CD4-positive, alpha-beta T cell (primary cell): ENCODE measurements at regions not wholly inside any gene's neighbourhood (a gene's known extent, or its start where the extent isn't known, plus 50 kb on each side); places are given as distances from the start of the nearest gene placed in this dataset.

ENCODE experiments used
- ATAC-seq: fragments of 200-7000 bp; cut with Tn5 transposase; one replicate; pipeline ENCODE4 v1.10.0; 2022; ENCODE audit warnings: mild to moderate bottlenecking; ENCODE audit not compliant: poor library complexity
- CTCF ChIA-PET: fragments of 350-600 bp; sonication (Branson Sonifier 250); formaldehyde crosslinking; loops from one replicate; lab custom pipeline; 2021; ENCODE audit warnings: antibody characterized with exemption, inconsistent platforms; lab: Charles Lee
- POLR2A ChIA-PET: fragments of 350-600 bp; sonication (Branson Sonifier 250); formaldehyde crosslinking; loops from one replicate; lab custom pipeline; 2021; ENCODE audit warnings: antibody characterized with exemption, inconsistent platforms; lab: Charles Lee
- DNase-seq, 14 experiments: peaks; one replicate each; pipeline ENCODE4 v3.0.0-alpha.2; 2013 to 2020; ENCODE audit warnings: mixed read lengths in 2 of 14
- H3K27ac ChIP-seq, 2 donors: one replicate each; pipeline versions ENCODE4 v1.5.1 to v1.7.0; 2013; ENCODE audit warnings: low read length in 2 of 2, low read depth in 1 of 2, mild to moderate bottlenecking in 1 of 2
- H3K27me3 ChIP-seq, 2 experiments: 1 replicate in 1 of 2; 2 replicates in 1 of 2; pipeline versions ENCODE4 v1.6.1 to v1.7.0; 2013; ENCODE audit warnings: low read length in 2 of 2, control low read depth in 1 of 2, mild to moderate bottlenecking in 1 of 2, moderate library complexity in 1 of 2; ENCODE audit not compliant: insufficient read depth in 2 of 2, control insufficient read depth in 1 of 2
- H3K36me3 ChIP-seq: one replicate; pipeline ENCODE4 v1.6.1; 2013; ENCODE audit warnings: low read length, control low read depth; ENCODE audit not compliant: insufficient read depth
- H3K4me1 ChIP-seq: one replicate; pipeline ENCODE4 v1.6.1; 2013; ENCODE audit warnings: low read length, control low read depth; ENCODE audit not compliant: insufficient read depth
- H3K4me3 ChIP-seq: one replicate; pipeline ENCODE4 v1.5.1; 2013; ENCODE audit warnings: mild to moderate bottlenecking, low read length, moderate library complexity
- H3K9me3 ChIP-seq, 2 experiments: 1 replicate in 1 of 2; 2 replicates in 1 of 2; pipeline versions ENCODE4 v1.6.1 to v1.7.0; 2013; ENCODE audit warnings: low read length in 2 of 2, mild to moderate bottlenecking in 2 of 2, control low read depth in 1 of 2, moderate library complexity in 1 of 2; ENCODE audit not compliant: control insufficient read depth in 1 of 2, insufficient read depth in 1 of 2
- H3K27ac Mint-ChIP-seq: one replicate; pipeline ENCODE4 v1.8.0; 2020; ENCODE audit warnings: mixed read lengths
- H3K27me3 Mint-ChIP-seq: one replicate; pipeline ENCODE4 v1.8.0; 2021; ENCODE audit warnings: mixed read lengths
- H3K36me3 Mint-ChIP-seq: one replicate; pipeline ENCODE4 v1.8.0; 2021; ENCODE audit warnings: low read depth, mixed read lengths
- H3K4me1 Mint-ChIP-seq: one replicate; pipeline ENCODE4 v1.8.0; 2021; ENCODE audit warnings: low read depth, mixed read lengths
- H3K4me3 Mint-ChIP-seq: one replicate; pipeline ENCODE4 v1.8.0; 2020; ENCODE audit warnings: mild to moderate bottlenecking, mixed read lengths
- H3K9me3 Mint-ChIP-seq: one replicate; pipeline ENCODE4 v1.8.0; 2020; ENCODE audit warnings: mixed read lengths
- intact Hi-C, 2 experiments: fragments of 100-400 bp; cut with DNase I in 1 of 2; cut with micrococcal nuclease in 1 of 2; formaldehyde crosslinking; loops; one replicate each; pipeline versions ENCODE4 v1.15.1 to v1.9.0; 2023 to 2025; cut with DNase I, micrococcal nuclease
- TF ChIP-seq, protein P1 (sequence below): fragments of 200-600 bp; IDR thresholded peaks from one replicate; pipeline ENCODE4 v1.8.0; 2022; ENCODE audit warnings: antibody characterized with exemption, mild to moderate bottlenecking

DNA sequence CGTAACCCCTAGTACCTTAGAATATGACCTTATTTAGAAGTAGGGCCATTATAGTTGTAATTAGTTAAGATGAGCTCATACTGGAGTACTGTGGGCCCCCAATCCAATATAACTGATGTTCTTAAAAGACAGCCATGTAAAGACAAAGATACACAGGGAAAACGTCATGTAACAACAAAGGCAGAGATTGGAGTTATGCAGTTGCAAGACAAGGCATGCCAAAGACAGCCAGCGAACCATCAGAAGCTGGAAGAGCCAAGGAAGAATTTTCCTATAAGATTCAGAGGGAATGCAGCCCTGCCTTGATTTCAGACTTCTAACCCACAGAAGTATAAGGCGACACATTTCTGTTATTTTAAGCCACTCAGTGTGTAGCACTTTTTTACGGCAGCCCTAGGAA, 55.9 kb upstream of the TLK1 start:
- ATAC-seq (no peak), DNase-seq (no peak)
- H3K36me3 Mint-ChIP-seq: no peaks in the 10 kb centered on the region
- intact Hi-C loops: loop anchor here in 1 of 2 experiments (5.0 kb wide), 1 partner anchor 61 kb away; no protein-coding TSS in a partner anchor
- Histone ChIP-seq H3K27ac (no peak overlapping the region), H3K9me3 (no peaks in the 10 kb centered on the region), H3K4me3 (no peak overlapping the region), H3K4me1 (peaks cover 4% of the 10 kb centered on the region), H3K27me3 (no peaks in the 10 kb centered on the region), H3K36me3 (no peaks in the 10 kb centered on the region)
- POLR2A ChIA-PET: no interaction called here
- no peaks in the 10 kb centered on the region for H3K9me3 Mint-ChIP-seq
- no peaks in the 10 kb centered on the region for H3K27me3 Mint-ChIP-seq
- CTCF ChIA-PET: no interaction called here
- H3K4me3 Mint-ChIP-seq: no peak overlapping the region
- H3K4me1 Mint-ChIP-seq: peaks cover 6% of the 10 kb centered on the region
- no peak overlapping the region for H3K27ac Mint-ChIP-seq
- TF ChIP-seq, protein P1, sequence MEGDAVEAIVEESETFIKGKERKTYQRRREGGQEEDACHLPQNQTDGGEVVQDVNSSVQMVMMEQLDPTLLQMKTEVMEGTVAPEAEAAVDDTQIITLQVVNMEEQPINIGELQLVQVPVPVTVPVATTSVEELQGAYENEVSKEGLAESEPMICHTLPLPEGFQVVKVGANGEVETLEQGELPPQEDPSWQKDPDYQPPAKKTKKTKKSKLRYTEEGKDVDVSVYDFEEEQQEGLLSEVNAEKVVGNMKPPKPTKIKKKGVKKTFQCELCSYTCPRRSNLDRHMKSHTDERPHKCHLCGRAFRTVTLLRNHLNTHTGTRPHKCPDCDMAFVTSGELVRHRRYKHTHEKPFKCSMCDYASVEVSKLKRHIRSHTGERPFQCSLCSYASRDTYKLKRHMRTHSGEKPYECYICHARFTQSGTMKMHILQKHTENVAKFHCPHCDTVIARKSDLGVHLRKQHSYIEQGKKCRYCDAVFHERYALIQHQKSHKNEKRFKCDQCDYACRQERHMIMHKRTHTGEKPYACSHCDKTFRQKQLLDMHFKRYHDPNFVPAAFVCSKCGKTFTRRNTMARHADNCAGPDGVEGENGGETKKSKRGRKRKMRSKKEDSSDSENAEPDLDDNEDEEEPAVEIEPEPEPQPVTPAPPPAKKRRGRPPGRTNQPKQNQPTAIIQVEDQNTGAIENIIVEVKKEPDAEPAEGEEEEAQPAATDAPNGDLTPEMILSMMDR: no peak

DNA sequence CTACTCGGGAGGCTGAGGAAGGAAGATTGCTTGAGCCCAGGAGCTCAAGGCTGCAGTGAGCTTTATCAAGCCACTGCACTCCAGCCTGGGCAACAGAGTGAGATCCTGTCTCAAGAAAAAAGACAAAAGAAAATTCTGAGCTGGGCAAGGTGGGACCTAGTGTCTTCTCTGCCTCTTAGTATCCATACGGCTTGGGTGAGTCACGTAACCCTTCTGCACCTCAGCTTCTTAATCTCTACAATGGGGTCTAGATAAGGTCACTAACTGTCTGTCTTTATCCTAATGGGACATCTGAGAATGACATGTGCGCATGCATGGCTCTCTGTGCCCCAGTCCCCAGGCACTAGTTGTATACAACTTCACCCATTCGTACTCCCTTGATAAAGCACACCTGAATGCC, 53.4 kb upstream of the TLK1 start:
- no peaks in the 10 kb centered on the region for H3K36me3 Mint-ChIP-seq
- no peaks in the 10 kb centered on the region for H3K27me3 Mint-ChIP-seq
- H3K9me3 Mint-ChIP-seq: no peaks in the 10 kb centered on the region
- H3K9me3 ChIP-seq: no peaks in the 10 kb centered on the region
- no peak for ATAC-seq
- H3K4me1 ChIP-seq: peaks cover 18% of the 10 kb centered on the region
- no peaks in the 10 kb centered on the region for H3K36me3 ChIP-seq
- intact Hi-C loops: no loop called here
- POLR2A ChIA-PET: no interaction called here
- H3K27ac ChIP-seq: no peak overlapping the region
- no peaks in the 10 kb centered on the region for H3K27me3 ChIP-seq
- no peak overlapping the region for H3K4me3 Mint-ChIP-seq
- no peak for DNase-seq
- H3K4me3 ChIP-seq: no peak overlapping the region
- CTCF ChIA-PET: no interaction called here
- no peak overlapping the region for H3K27ac Mint-ChIP-seq
- TF ChIP-seq, protein P1: no peak
- peaks cover 25% of the 10 kb centered on the region for H3K4me1 Mint-ChIP-seq

DNA sequence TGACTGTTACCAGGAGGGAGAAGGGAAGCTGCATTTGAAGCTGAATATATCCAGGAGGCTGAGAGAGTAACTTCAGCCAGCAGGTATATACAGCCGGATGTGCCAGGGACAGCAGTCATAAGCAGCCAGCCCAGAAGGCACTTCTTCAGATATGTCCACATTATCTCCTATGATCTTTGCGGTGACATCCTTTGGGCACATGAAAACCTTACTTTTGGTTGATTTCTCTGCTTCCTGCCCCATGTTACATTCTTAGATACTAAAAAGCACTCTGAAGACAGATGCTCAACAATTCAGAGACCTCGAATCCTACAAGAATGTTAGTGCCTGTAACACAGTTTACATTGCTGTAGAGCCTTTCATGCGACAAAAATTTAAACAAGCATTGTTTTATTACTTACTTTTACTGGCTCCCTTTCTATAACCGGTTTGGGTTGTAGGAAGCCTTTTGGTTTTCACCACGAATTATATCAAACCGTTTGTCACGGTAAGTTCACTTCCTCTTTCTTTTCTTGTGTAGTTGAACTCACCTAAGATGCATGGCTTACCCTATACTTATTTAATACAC, 50.3 kb upstream of the TLK1 start:
- CTCF ChIA-PET: no interaction called here
- Mint-ChIP-seq H3K4me3 (peak overlapping the region; percentile 77), H3K27ac (peak overlapping the region; percentile 80), H3K27me3 (no peaks in the 10 kb centered on the region), H3K4me1 (peaks cover 25% of the 10 kb centered on the region), H3K9me3 (no peaks in the 10 kb centered on the region), H3K36me3 (no peaks in the 10 kb centered on the region)
- Histone ChIP-seq H3K4me3 (peak overlapping the region; percentile 50), H3K27me3 (no peaks in the 10 kb centered on the region), H3K36me3 (no peaks in the 10 kb centered on the region), H3K4me1 (peaks cover 18% of the 10 kb centered on the region), H3K27ac (peak overlapping the region in 1 of 2 donors; percentile 66), H3K9me3 (no peaks in the 10 kb centered on the region)
- POLR2A ChIA-PET: interaction anchor here (0.6 to 1.6 kb wide), 2 partner anchors 37 to 237 kb away, joined by 3 to 8 read pairs; no protein-coding TSS in a partner anchor
- intact Hi-C loops: loop anchor here in 1 of 2 experiments (2.0 kb wide), 3 partner anchors 38 to 206 kb away; no protein-coding TSS in a partner anchor
- DNase-seq (peak; percentile 7 to 76 (median 31)), ATAC-seq (peak; percentile 94)
- TF ChIP-seq, protein P1: no peak
